Amniotic epithelial cell (primary cell): ENCODE measurements at regions not wholly inside any gene's neighbourhood (a gene's known extent, or its start where the extent isn't known, plus 50 kb on each side); places are given as distances from the start of the nearest gene placed in this dataset.

ENCODE experiments used
- DNase-seq: peaks from one replicate; pipeline ENCODE4 v3.0.0-alpha.2; 2010; ENCODE audit warnings: low read depth

GRCh38 chr11:21825127-21825526 is 367.8 kb upstream of the ANO5 start:
- DNase-seq: no peak

GRCh38 chr11:21838427-21838826 is 354.5 kb upstream of the ANO5 start:
- DNase-seq: no peak

- no peak for DNase-seq
Observed at GRCh38 chr11:21839796-21840195, 353.1 kb upstream of the ANO5 start.

- no peak for DNase-seq
Observed at GRCh38 chr11:21861314-21861713, 331.6 kb upstream of the ANO5 start.

GRCh38 chr11:21865541-21865940 is 327.3 kb upstream of the ANO5 start:
- DNase-seq: no peak

GRCh38 chr11:21866781-21867180 is 326.1 kb upstream of the ANO5 start:
- no peak for DNase-seq

- no peak for DNase-seq
Observed at GRCh38 chr11:21877151-21877550, 315.7 kb upstream of the ANO5 start.

GRCh38 chr11:21883354-21883753 is 309.5 kb upstream of the ANO5 start:
- no peak for DNase-seq

GRCh38 chr11:21888814-21889213 is 304.1 kb upstream of the ANO5 start:
- DNase-seq: peak; percentile 4

- DNase-seq: no peak
Observed at GRCh38 chr11:21892736-21893564, 299.9 kb upstream of the ANO5 start.

- DNase-seq: no peak
Observed at GRCh38 chr11:21893565-21893867, 299.4 kb upstream of the ANO5 start.

GRCh38 chr11:21894492-21894891 is 298.4 kb upstream of the ANO5 start:
- DNase-seq: no peak

GRCh38 chr11:21895686-21896085 is 297.2 kb upstream of the ANO5 start:
- no peak for DNase-seq

GRCh38 chr11:21896216-21896615 is 296.7 kb upstream of the ANO5 start:
- no peak for DNase-seq

GRCh38 chr11:21896746-21897602 is 295.9 kb upstream of the ANO5 start:
- DNase-seq: no peak

- no peak for DNase-seq
Observed at GRCh38 chr11:21897752-21898151, 295.1 kb upstream of the ANO5 start.

- DNase-seq: no peak
Observed at GRCh38 chr11:21908211-21908610, 284.7 kb upstream of the ANO5 start.

- DNase-seq: no peak
Observed at GRCh38 chr11:21909145-21909544, 283.7 kb upstream of the ANO5 start.

- no peak for DNase-seq
Observed at GRCh38 chr11:21911061-21911460, 281.8 kb upstream of the ANO5 start.

GRCh38 chr11:21912285-21912684 is 280.6 kb upstream of the ANO5 start:
- no peak for DNase-seq

GRCh38 chr11:21921151-21921550 is 271.7 kb upstream of the ANO5 start:
- DNase-seq: no peak

GRCh38 chr11:21924262-21924661 is 268.6 kb upstream of the ANO5 start:
- no peak for DNase-seq

GRCh38 chr11:21927628-21928027 is 265.3 kb upstream of the ANO5 start:
- DNase-seq: no peak
